GM04503 (cell line): ENCODE measurements at regions not wholly inside any gene's neighbourhood (a gene's known extent, or its start where the extent isn't known, plus 50 kb on each side); places are given as distances from the start of the nearest gene placed in this dataset.
"Not testable (repeated sequence)": the region's sequence is repeated elsewhere in the genome, so short reads cannot be mapped to it uniquely, and the experiment has no call there.

Experiments used
- DNase-seq: peaks from one replicate; pipeline ENCODE4 v3.0.0-alpha.2; 2012; ENCODE audit warnings: low read depth

DNA sequence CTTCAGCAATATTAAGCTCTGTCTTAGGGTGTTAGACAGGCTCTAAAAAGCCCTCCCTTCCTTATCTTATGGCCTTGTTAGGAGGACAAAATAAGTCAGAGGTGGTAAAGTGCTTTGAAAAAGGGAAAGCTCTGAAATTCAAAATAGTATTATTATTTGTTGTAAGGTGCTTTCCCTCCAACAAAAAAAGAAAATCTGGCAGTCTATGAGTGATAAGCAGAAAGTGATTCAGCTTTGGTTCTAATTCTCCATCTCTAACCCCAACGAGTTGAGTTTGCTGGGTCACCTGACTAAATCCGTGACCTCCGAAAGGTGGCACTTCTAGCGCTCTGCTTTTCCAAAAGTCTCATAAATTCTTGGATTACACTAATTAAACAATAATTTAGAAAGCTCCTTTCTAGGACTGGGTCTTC lies 305.1 kb downstream of the BCL2L11 start:
- DNase-seq = not testable (repeated sequence)

DNA sequence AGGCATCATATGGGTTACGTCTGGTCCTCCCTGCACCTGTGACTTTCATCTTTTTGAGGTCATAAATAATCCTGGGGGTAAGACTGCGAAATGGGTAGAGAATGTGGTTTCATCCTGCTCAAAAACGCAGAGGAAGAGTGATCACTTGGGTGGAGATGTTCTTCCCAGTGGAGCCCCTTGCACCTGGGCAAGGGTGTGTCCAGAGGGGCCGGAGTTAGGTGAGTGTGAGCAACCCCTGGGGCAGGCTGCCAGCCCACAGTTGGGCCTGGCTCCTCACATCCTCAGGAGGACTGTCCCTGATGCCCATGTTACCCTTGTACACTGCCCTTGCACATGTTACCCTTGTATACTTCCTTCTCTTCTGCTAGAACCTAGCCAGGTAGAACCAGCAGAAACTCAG lies 306.6 kb downstream of the BCL2L11 start:
- not testable (repeated sequence) for DNase-seq

DNA sequence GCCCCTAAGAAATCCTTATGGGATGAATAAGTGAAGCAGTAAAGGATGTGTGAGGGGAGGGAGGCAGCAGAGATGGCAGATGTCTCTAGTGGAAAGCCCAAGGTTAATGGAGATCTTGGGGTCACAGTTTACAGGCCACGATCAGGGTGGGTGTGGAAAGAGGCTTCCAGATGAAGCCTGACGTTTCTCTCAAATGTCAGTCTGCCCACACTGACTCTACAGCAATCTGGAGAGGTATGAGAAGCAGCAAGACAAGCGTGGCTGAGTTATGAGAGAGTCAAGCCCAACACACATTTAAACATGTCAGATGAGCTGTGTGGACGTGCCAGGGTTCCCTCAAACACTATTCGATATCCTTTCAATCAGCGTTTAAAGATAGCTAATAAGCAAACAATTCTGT lies 308.2 kb downstream of the BCL2L11 start:
- DNase-seq = not testable (repeated sequence)

DNA sequence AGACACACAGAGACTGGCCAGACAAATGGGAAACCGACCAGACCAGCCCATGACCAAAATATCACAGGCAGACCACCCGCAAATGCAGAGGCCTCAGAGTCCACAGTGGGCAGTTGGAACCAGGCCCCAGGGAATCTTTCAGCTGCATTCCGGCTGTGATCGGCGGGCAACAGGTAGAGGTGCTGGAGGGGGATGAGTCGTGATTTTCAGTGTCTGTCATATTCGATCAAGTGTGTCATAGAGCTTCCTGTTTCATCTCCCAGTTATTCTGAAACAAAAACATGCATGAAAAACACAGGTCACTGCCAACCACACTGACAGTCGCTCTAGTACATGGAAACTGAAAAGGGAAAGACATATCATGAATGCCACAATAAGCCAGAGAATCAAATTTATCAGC lies 308.6 kb downstream of the BCL2L11 start:
- not testable (repeated sequence) for DNase-seq

DNA sequence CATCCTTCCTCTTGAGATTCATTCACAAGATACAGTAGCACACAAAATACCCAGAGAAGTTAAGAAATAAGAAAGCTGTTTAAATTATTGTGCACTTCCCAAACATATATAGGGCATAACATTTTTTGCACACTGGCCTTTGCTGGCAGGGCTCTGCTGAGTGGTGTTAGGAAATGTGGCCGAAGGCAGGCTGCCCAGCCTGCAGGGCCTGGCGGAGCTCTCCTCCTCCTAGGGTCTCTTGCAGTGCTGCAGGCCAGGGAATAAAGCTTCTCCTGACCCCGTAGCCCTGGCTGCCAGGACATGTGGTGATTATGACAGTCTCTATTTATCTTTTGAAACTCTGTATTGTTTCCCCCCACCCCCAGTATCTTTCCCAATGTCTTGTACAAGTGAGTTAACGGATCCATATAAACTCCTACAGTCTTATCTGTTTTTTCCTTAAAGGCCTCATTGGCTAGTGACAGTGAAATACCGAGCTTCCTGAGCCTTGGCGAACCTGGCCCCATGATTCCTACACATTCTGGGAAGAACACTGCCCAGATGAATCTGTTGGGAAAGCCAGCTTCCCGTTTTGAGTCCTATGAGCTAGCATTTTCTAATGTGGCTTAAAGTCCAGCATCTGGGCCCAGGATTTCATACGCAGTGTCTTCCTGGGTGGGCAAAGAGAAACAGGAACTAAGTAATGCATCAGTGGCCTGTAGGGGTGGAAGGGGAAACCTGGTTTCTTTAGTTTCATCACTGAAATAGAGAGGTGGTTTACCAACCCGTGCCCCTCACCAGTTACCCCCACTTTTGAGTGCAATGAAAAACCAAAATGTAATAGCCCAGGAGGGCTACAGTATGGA lies 310.3 kb downstream of the BCL2L11 start:
- DNase-seq = not testable (repeated sequence)

DNA sequence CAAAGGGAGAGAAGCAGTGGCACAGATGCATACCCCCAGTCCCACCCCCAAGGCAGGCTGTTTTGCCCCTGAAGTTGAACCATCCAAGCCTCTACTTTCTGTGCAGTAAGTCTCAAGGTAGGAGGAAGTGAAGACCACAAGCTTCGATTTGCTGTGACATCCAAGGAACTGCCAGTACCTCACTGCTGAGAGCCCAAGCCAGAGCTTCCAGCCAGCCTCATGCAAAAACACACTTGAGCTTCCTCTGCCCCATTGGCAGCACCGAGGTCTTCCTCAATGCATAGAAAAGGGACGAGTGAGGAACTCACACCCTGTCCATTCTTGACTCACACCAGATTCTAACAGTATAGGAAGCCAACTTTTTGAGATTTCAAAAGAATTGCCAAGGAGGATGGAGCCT lies 311.7 kb downstream of the BCL2L11 start:
- DNase-seq = not testable (repeated sequence)

DNA sequence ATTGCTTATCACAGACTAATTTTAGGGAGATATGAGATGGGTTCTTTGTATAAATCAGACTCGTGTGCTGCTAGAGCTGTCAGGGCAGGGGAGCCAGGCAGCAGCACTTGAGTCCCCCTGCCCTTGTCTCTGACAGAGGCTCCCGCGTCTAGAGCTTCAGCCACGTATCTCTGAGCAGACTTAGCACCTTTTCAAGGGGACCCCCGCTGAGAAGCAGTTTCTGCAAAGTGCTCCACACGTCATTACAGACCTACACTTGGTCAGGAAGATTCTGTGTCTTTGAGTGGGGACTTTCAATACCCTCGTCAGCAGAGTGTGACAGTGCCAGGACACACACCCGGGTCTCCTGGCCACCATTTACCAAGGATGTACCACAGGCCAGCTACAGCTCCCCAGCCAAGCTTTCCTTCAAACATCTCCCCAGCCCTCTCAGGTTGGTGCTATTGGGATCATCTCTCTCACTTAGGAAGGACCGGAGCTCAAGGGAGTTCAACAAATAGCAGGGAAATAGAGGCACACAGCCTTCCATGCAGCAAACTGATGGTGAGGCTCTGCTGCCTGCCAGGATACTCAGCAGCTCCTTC lies 312.3 kb downstream of the BCL2L11 start:
- DNase-seq = not testable (repeated sequence)

DNA sequence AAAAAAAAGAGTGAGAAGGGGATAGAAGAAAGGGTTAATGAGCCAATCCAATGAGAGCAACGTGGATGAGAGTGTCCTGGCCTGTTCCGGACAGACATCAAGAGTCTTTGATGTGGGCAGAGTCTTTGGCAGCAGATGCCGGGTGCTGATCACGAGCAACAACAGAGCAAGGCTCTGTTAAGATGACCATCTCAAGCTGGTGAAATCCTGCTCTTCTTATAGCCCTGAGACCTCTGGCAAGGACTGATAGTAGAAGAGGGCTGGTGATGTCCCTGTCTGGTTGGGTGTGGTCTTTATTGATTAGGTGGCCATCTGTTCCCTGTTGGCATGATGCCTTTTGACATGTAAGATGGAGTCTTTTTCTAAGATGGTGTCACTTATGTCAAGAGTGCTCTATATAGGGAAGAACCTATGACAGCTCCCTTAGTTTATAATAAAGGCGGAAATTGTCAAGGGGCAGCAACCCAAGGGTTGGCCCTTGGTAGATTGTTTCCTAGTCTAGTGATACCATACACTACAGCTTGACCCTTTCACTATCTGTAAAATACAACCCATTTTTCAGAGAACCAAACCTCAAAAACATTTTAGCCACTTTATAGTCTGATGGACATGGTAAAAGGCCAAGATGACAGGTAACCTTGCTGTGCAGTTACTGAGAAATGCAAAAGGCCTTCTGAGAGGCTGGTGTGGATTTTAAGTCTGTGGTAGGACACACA lies 313.3 kb downstream of the BCL2L11 start:
- DNase-seq = not testable (repeated sequence)

DNA sequence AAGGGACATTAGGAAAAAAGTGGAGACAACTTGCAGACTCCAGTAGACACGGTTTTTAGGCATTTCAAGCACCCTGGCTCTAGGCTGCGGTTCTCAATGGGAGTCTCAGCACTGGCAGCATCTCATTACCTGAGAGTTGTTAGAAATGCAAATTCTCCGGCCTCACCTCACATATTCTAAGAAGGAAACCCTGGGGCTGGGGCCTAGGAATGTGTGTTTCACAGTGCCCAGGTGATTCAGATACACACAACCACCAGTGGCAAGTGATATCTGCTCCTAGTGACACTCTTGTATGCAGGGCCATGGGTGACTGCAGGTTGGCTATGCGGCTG lies 313.9 kb downstream of the BCL2L11 start:
- DNase-seq = not testable (repeated sequence)

DNA sequence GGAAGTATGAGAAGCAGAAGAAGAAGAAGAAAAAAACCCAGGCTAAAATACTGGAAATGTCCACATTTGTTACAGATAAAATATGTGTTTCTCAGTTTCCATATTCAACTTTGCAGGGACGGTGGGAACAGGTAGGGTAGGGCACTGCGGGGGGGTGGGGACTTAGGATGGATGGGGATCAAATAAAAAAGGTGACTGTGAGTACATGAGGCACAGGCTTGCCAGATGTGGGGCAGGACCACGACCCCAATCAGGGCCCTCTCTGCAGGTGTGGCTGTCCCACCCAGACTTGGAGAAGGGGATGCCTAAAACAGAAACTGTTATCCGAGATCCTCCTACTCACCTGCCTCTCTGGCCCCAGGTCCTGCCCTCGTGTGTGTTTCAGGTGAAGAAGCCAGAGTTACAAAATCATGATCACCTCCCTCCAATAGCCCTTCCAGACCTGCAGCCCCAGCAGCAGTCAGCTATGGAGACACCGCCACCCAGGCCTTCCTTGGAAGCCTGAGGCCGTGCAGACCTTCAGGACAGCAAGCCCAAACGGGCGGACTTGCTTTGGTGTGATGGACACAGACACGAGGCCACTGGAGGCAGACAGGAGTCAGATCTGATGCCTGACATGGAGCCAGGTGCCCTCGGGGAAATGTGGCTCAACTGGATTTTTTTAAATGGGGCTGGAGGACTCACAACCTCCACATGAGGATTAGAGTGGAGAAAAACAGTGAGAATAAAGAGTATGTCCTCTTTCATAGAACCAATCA lies 315.0 kb downstream of the BCL2L11 start:
- not testable (repeated sequence) for DNase-seq

DNA sequence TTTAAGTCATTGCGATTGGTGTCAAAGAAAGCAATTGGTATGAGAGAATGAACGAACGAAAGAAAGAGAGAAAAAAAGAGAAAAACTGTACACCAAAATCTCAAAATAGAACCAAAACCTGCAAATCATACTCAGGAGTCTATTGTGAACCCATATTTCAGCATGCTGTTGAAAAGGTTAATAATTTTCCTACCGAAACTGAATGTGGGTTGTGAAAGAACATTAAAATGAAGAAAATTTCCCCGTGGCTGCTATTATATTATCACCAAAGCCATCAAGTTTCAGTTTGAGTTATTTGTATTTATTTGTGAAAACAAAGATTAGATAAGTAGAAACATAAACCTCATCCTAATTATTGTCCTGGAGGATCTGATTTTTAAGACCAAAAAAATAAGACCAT lies 315.7 kb downstream of the BCL2L11 start:
- not testable (repeated sequence) for DNase-seq

DNA sequence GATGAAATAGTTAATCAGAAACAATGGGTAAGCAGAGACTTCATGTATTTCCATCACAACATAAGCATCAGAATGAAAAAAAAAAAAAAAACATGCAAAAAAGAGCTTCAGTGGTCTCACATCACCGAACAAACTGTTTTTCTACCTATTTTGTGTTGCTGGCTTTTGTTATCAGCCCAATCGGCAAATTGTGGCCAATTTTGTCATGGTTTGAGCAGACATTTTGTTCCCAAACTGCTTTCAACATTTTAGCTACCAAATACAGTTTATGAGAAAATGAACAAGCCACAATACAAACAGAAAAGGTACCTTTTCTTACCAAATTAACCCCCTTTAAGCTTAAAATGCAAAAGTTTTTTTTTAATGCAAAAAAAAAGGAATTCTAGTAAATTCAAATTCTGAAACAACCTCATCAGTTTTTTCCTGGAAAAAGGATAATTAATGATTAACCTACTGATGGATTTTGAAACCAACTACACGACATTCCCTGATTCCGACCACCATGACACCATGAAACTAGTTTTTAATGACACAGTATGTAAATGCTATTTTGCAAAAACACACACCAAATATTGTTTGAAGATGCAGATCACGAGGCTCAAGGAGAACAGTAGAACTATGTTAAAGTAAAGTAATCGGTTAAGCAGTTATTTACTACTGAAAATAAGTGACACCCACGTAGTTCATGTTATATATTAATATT lies 316.7 kb downstream of the BCL2L11 start:
- not testable (repeated sequence) for DNase-seq

DNA sequence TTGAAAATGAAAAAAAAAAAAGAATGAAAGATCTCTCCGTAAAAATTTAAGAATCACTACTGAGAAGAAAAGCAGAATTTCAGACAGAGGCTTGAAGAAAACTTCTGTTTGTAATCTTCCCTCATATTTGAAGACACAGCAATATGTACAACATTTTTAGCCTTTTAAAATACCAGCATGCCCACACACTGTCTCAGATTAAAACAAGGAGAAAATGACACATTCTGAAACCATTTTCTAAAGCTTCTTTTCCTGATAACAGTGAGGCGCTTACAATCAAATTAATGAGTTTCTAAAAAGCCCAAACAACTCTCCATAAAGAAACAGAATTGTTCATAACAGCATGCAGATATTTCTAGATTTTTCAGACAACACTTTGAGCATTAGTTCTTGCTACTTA lies 317.4 kb downstream of the BCL2L11 start:
- DNase-seq = not testable (repeated sequence)

DNA sequence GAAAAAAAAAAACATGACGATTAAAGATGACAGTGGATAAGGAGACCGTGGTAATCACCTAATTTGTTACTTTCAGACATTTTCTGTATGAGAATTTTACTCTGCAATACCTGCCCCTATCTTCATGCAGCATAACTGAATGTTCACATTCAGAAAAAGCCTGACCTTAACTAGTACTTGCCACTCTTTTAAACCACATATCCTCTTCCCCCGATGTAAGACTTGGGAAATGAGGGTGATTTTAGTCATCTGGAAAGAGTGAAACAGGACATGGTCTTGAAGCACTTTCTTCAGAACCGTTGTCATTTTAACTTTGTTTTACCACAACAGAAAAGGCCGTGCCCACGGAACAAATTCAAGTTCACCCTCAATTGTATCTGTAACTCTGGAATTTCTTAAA lies 318.5 kb downstream of the BCL2L11 start:
- not testable (repeated sequence) for DNase-seq

DNA sequence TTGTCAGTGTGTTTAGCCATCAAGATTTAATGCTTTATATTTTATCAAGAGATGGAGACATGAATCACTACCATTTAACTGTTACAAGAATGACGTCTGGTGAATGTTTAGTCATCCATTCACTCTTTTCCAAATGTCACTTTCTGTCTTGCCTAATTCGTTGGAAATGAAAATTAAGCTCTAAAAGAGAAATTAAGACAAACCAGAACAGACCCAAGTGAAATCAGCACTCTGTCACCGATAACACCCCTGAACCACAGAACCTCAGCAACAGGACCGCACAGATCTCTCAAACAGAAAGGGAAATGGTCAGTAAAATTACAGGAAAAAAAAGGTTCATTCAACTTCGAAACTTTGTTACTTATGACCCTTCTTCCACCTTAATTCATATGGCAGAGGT lies 320.9 kb downstream of the BCL2L11 start:
- DNase-seq = not testable (repeated sequence)

DNA sequence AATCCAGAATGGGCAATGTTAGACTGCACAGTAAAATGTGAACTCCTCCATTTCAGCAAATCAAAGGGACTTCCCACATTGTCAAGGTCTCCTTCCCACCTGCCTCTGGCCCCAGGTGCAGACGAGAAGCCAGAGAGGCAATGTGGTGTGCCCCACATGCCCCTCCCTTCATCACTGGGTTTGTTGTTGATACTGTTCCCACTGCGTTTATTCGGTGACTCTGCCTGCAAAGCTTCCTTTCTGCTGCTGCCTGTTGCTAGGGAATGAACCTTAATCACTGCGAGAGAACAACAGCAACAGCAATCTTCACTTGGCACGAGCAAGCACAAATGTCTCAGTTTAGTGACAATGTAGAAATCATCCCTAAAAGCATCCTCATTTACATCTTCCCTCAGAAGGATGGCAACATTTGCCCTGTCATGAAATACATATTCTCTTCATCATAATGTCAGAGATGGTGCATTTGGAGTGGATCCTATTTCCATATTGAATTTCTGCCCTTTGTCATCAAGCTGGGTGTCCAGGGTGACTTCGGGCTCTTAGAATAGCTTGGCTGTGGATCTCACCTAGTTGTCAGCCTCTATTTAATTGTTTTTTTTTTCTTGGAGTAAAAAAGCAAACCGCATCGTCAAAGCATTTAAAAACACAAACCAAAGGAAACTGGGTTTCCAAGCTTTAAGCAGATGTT lies 322.2 kb downstream of the BCL2L11 start:
- DNase-seq = not testable (repeated sequence)

DNA sequence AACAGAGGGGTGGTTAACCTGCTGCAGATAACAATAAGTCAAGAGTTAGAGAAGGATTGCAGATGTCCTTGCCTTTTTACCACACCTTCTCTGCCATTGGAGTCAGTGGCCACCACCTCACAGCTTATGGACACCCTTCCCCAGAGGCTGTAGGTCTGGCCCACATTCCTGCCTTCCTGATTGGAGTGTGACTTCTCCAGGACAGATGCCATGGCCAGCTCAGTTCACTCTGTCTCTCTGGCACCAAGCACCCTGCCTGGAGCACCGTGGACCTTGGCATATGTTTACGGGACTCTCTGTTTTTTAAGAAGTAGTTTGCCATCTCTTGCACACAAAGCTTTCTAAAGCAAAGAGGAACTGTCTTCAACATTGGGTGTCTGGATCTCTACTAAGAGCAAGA lies 323.8 kb downstream of the BCL2L11 start:
- not testable (repeated sequence) for DNase-seq

DNA sequence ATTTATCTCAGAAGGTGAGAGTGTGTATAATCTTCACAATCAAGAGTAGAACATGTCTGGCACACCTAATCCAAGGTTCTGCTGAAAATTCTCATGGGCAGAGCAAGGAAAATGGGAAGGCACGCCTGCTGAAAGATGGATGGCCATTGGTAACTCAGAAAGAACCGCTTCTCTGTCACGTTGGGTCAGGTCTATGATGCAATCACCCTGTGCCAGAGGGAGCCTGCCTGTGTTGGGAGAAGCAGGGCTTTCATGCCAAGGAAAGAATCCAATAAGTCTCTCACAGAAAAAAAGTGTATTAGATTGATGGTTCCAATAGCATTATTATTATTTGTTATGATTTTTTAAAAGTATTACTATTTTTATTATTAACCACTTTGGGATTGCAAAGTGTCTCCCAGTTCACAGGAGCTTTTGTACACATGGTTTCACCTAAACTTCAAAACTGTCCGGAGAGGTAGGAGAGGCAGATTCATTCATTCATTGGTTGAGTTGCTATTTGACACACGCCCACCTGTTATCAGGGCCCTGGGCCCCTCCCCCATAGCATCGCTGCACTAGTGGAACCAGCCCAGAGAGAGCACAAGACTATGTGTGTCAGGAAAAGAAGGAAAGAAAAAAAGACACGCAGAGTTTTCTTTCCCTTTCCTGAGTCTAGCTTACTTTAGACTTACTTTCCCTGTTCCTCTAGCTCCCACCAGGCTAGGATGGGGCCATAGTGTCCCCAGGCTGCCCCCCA lies 324.6 kb downstream of the BCL2L11 start:
- DNase-seq = not testable (repeated sequence)

DNA sequence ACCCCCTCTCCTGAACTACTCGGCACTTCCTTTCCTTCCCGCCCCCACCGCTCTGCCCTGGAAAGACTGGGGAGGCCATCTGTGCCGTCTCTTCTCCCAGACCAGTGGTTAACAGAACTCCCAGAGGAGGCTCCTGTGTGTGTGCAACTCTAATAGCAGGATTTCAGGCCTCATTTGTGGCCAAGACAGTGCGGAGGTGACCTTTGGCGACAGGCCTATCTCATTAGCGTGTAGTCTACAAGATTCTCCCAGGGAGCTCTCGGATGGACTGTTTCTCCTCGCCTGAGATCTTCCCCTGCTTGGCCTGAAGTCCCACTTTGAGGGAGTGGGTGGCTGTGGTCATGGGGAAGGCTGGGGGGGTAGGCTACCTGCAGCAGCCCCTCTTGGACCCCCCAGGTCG lies 325.2 kb downstream of the BCL2L11 start:
- not testable (repeated sequence) for DNase-seq

DNA sequence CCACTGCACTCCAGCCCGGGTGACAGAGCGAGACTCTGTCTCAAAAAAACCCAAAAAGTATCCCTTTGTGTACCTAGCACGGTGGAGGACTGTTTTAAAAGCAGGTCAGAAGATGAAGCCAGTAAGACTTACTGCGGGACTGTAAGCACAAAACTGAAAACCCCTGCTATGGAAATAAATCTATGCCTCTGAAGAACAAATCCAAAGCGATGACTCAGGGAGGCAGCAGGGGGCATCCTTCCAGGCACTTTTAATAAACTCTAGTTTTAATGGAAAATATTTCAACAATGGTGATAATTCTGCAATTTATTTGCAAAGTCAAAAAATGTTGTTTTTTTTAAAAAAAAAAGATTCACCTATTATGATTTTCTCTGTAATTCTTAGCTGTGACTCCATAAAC lies 326.8 kb downstream of the BCL2L11 start:
- not testable (repeated sequence) for DNase-seq
